ENCODE measurements at regions not wholly inside any gene's neighbourhood (a gene's known extent, or its start where the extent isn't known, plus 50 kb on each side); places are given as distances from the start of the nearest gene placed in this dataset.

DNA sequence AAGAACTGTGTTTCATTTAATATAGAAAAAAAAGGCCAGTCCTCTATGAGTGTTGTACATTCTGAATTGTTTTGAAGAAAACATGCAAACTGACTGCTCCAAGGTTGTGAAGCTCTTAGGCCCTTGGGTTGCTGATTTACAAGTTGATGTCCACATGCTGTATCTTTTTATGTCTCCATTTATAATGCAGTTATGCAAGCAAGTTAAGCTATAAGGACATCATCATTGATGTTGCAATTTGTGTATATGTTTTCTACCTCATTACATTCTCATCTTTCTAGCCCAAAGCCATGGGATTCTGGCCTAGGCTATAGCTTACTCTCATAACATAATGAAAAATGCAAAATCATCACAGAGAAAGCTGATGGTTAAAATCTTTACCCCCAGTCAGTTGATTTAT, 245.7 kb upstream of the AGTR1 start:
- no peak overlapping the region for H3K27ac ChIP-seq (replicated peaks)
- TF ChIP-seq, protein P1, sequence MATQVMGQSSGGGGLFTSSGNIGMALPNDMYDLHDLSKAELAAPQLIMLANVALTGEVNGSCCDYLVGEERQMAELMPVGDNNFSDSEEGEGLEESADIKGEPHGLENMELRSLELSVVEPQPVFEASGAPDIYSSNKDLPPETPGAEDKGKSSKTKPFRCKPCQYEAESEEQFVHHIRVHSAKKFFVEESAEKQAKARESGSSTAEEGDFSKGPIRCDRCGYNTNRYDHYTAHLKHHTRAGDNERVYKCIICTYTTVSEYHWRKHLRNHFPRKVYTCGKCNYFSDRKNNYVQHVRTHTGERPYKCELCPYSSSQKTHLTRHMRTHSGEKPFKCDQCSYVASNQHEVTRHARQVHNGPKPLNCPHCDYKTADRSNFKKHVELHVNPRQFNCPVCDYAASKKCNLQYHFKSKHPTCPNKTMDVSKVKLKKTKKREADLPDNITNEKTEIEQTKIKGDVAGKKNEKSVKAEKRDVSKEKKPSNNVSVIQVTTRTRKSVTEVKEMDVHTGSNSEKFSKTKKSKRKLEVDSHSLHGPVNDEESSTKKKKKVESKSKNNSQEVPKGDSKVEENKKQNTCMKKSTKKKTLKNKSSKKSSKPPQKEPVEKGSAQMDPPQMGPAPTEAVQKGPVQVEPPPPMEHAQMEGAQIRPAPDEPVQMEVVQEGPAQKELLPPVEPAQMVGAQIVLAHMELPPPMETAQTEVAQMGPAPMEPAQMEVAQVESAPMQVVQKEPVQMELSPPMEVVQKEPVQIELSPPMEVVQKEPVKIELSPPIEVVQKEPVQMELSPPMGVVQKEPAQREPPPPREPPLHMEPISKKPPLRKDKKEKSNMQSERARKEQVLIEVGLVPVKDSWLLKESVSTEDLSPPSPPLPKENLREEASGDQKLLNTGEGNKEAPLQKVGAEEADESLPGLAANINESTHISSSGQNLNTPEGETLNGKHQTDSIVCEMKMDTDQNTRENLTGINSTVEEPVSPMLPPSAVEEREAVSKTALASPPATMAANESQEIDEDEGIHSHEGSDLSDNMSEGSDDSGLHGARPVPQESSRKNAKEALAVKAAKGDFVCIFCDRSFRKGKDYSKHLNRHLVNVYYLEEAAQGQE (IDR thresholded peaks at IDR 0.05; ENCODE audit: insufficient replicate concordance, low read depth) = no peak
- TF ChIP-seq, protein P2, sequence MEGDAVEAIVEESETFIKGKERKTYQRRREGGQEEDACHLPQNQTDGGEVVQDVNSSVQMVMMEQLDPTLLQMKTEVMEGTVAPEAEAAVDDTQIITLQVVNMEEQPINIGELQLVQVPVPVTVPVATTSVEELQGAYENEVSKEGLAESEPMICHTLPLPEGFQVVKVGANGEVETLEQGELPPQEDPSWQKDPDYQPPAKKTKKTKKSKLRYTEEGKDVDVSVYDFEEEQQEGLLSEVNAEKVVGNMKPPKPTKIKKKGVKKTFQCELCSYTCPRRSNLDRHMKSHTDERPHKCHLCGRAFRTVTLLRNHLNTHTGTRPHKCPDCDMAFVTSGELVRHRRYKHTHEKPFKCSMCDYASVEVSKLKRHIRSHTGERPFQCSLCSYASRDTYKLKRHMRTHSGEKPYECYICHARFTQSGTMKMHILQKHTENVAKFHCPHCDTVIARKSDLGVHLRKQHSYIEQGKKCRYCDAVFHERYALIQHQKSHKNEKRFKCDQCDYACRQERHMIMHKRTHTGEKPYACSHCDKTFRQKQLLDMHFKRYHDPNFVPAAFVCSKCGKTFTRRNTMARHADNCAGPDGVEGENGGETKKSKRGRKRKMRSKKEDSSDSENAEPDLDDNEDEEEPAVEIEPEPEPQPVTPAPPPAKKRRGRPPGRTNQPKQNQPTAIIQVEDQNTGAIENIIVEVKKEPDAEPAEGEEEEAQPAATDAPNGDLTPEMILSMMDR (IDR thresholded peaks at IDR 0.05; ENCODE audit: insufficient read depth, low read length) = no peak
- TF ChIP-seq POLR2AphosphoS5 (IDR thresholded peaks at IDR 0.05; ENCODE audit: low read depth) (no peak), GABPA (IDR thresholded peaks at IDR 0.05; ENCODE audit: low read depth) (no peak), SPI1 (IDR thresholded peaks at IDR 0.05; ENCODE audit: borderline replicate concordance, low read depth) (no peak)
- no peak for DNase-seq (ENCODE audit: low read depth in 1 of 2, low spot score in 1 of 2)
- H3K4me3 ChIP-seq (replicated peaks; ENCODE audit: insufficient read depth, low read length) = no peak overlapping the region
- H3K27me3 ChIP-seq (ENCODE audit: insufficient read depth, poor library complexity, severe bottlenecking) = no peaks in the 10 kb centered on the region

GRCh38 chr3:148453781-148454191, 243.9 kb upstream of the AGTR1 start:
- no peak for TF ChIP-seq GABPA (IDR thresholded peaks at IDR 0.05; ENCODE audit: low read depth)
- no peak for TF ChIP-seq POLR2AphosphoS5 (IDR thresholded peaks at IDR 0.05; ENCODE audit: low read depth)
- TF ChIP-seq, protein P2 (IDR thresholded peaks at IDR 0.05; ENCODE audit: insufficient read depth, low read length) = no peak
- TF ChIP-seq SPI1 (IDR thresholded peaks at IDR 0.05; ENCODE audit: borderline replicate concordance, low read depth) = no peak
- TF ChIP-seq, protein P1 (IDR thresholded peaks at IDR 0.05; ENCODE audit: insufficient replicate concordance, low read depth) = no peak
- H3K27ac ChIP-seq (replicated peaks) = no peak overlapping the region
- no peak for DNase-seq (ENCODE audit: low read depth in 1 of 2, low spot score in 1 of 2)
- no peak overlapping the region for H3K4me3 ChIP-seq (replicated peaks; ENCODE audit: insufficient read depth, low read length)
- no peaks in the 10 kb centered on the region for H3K27me3 ChIP-seq (ENCODE audit: insufficient read depth, poor library complexity, severe bottlenecking)

DNA sequence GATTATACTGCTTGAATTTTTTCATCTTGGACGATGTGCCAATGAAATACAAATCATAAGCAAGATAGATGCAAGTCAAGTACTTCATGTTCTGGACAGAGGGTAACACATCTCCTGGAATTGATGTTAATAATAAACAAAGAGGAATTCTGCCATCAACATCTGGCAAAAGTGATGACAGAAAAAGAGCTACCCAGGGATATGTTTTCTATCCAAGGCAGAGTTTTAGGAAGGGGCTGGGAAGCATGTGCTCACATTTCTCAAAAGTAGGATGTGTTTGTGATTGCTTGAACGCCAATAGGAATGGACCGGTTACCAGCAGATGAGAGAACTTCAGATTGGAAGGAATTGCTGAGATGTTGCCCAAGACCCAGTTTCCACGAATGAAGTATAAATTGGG, 242.6 kb upstream of the AGTR1 start:
- no peak overlapping the region for H3K27ac ChIP-seq (replicated peaks)
- H3K4me3 ChIP-seq (replicated peaks; ENCODE audit: insufficient read depth, low read length) = no peak overlapping the region
- H3K27me3 ChIP-seq (ENCODE audit: insufficient read depth, poor library complexity, severe bottlenecking) = no peaks in the 10 kb centered on the region
- TF ChIP-seq SPI1 (IDR thresholded peaks at IDR 0.05; ENCODE audit: borderline replicate concordance, low read depth) (no peak), POLR2AphosphoS5 (IDR thresholded peaks at IDR 0.05; ENCODE audit: low read depth) (no peak), GABPA (IDR thresholded peaks at IDR 0.05; ENCODE audit: low read depth) (no peak)
- TF ChIP-seq, protein P1 (IDR thresholded peaks at IDR 0.05; ENCODE audit: insufficient replicate concordance, low read depth) = no peak
- TF ChIP-seq, protein P2 (IDR thresholded peaks at IDR 0.05; ENCODE audit: insufficient read depth, low read length) = no peak
- DNase-seq (ENCODE audit: low read depth in 1 of 2, low spot score in 1 of 2) = no peak

Measured in HL-60 (cell line).